GM12878 (cell line): ENCODE measurements at regions not wholly inside any gene's neighbourhood (a gene's known extent, or its start where the extent isn't known, plus 50 kb on each side); places are given as distances from the start of the nearest gene placed in this dataset.

Experiments
- ATAC-seq: fragments of 200-7000 bp; cut with Tn5 transposase; 3 replicates; pipeline ENCODE4 v1.9.1; 2020; ENCODE audit warnings: mild to moderate bottlenecking, moderate library complexity
- BruUV-seq: library from RNA; stranded (reverse); fragments of 400-500 nt; replicated peaks from 2 replicates; lab custom pipeline; 2021; lab: Mats Ljungman, UMichigan
- CTCF ChIA-PET: fragments of 300-600 bp; sonication (Branson Sonifier 250); formaldehyde crosslinking; extraction: SDS; loops from one replicate; lab custom pipeline; 2021; ENCODE audit warnings: inconsistent platforms; lab: Yijun Ruan, JAX
- POLR2A ChIA-PET: fragments of 350-600 bp; formaldehyde crosslinking; extraction: SDS; loops from one replicate; lab custom pipeline; 2021; ENCODE audit warnings: inconsistent platforms; lab: Charles Lee
- RAD21 ChIA-PET: fragments of 300-600 bp; sonication (Branson Sonifier 250); formaldehyde crosslinking; loops from one replicate; lab custom pipeline; 2023; ENCODE audit warnings: antibody characterized with exemption; ENCODE audit not compliant: unreplicated experiment; lab: Charles Lee
- SMC1A ChIA-PET: fragments of 300-600 bp; sonication (Branson Sonifier 250); formaldehyde crosslinking; loops from one replicate; lab custom pipeline; 2023; ENCODE audit not compliant: unreplicated experiment, uncharacterized antibody; lab: Charles Lee
- DNase-seq: peaks from one replicate; pipeline ENCODE4 v3.0.0-alpha.2; 2011; ENCODE audit warnings: low read depth, low spot score
- FAIRE-seq: peaks from 3 replicates; lab custom pipeline; 2011; peaks lifted over from hg19 to GRCh38; lab: Jason Lieb, UNC
- H2AFZ ChIP-seq: 2 replicates; pipeline ENCODE4 v1.6.0; 2011; ENCODE audit warnings: low read depth, low read length, control low read depth; ENCODE audit not compliant: control insufficient read depth
- H3K27ac ChIP-seq: 2 replicates; pipeline ENCODE4 v1.5.1; 2011; ENCODE audit warnings: control low read depth; ENCODE audit not compliant: control insufficient read depth, insufficient read depth
- H3K27me3 ChIP-seq, 2 experiments: replicated peaks in 1 of 2; 2 replicates each; pipeline versions ENCODE4 v1.6.0 to v1.6.1; 2011; ENCODE audit warnings: low read length in 1 of 2; ENCODE audit not compliant: control insufficient read depth in 2 of 2, insufficient read depth in 2 of 2
- H3K36me3 ChIP-seq, 2 experiments: 2 replicates each; pipeline ENCODE4 v1.5.1; 2011; ENCODE audit warnings: low read length in 1 of 2; ENCODE audit not compliant: control insufficient read depth in 2 of 2, insufficient read depth in 2 of 2
- H3K4me1 ChIP-seq: 2 replicates; pipeline ENCODE4 v1.6.1; 2011; ENCODE audit warnings: mild to moderate bottlenecking, low read length, moderate library complexity, mixed read lengths; ENCODE audit not compliant: control insufficient read depth, insufficient read depth
- H3K4me2 ChIP-seq: 2 replicates; pipeline ENCODE4 v1.6.0; 2011; ENCODE audit warnings: control low read depth; ENCODE audit not compliant: control insufficient read depth, insufficient read depth
- H3K4me3 ChIP-seq: fragments of 200-600 bp; sonication (generic); 2 replicates; pipeline ENCODE4 v1.5.1; 2016
- H3K79me2 ChIP-seq: 2 replicates; pipeline ENCODE4 v1.6.0; 2011; ENCODE audit warnings: low read length; ENCODE audit not compliant: control insufficient read depth, insufficient read depth
- H3K9ac ChIP-seq: 2 replicates; pipeline ENCODE4 v1.8.0; 2011; ENCODE audit warnings: low read length, control low read depth, mixed read lengths; ENCODE audit not compliant: control insufficient read depth, insufficient read depth
- H3K9me3 ChIP-seq: replicated peaks from 3 replicates; pipeline ENCODE4 v1.5.1; 2011; ENCODE audit warnings: mild to moderate bottlenecking, low read length; ENCODE audit not compliant: control insufficient read depth, insufficient read depth
- H4K20me1 ChIP-seq: 2 replicates; pipeline ENCODE4 v1.6.0; 2011; ENCODE audit not compliant: control insufficient read depth, insufficient read depth
- CBFB ChIP-seq: IDR thresholded peaks from 2 replicates; pipeline ENCODE4 v1.6.1; 2016; ENCODE audit warnings: antibody characterized with exemption, low read depth
- DPF2 ChIP-seq: fragments of 450-650 bp; IDR thresholded peaks from 2 replicates; pipeline ENCODE4 v1.6.1; 2017; ENCODE audit warnings: mild to moderate bottlenecking
- ETV6 ChIP-seq, 2 experiments: fragments of 450-650 bp in 1 of 2; IDR thresholded peaks in 1 of 2; conservative IDR thresholded peaks in 1 of 2; 2 replicates each; pipeline ENCODE4 v1.6.1; 2014; ENCODE audit warnings: antibody characterized with exemption in 1 of 2, borderline replicate concordance in 1 of 2, low read depth in 1 of 2, mild to moderate bottlenecking in 1 of 2, moderate library complexity in 1 of 2
- HDGF ChIP-seq: fragments of 450-650 bp; IDR thresholded peaks from 2 replicates; pipeline ENCODE4 v1.6.1; 2016; ENCODE audit warnings: antibody characterized with exemption
- IKZF1 ChIP-seq: fragments of 450-650 bp; conservative IDR thresholded peaks from 2 replicates; pipeline ENCODE4 v1.6.1; 2017; ENCODE audit warnings: antibody characterized with exemption, mild to moderate bottlenecking
- IRF4 ChIP-seq: IDR thresholded peaks from 2 replicates; pipeline ENCODE4 v1.6.1; 2011; ENCODE audit warnings: low read depth, low read length
- NR2C2 ChIP-seq: IDR thresholded peaks from 2 replicates; pipeline ENCODE4 v1.6.1; 2011; ENCODE audit warnings: borderline replicate concordance, low read depth; ENCODE audit not compliant: control insufficient read depth, insufficient read length
- RFX5 ChIP-seq: IDR thresholded peaks from 2 replicates; pipeline ENCODE4 v1.6.1; 2011; ENCODE audit warnings: low read depth, low read length, improper control_type of control experiment
- RUNX3 ChIP-seq: IDR thresholded peaks from 2 replicates; pipeline ENCODE4 v1.6.1; 2012; ENCODE audit warnings: low read length, inconsistent platforms
- SIN3A ChIP-seq: IDR thresholded peaks from 2 replicates; pipeline ENCODE4 v1.6.1; 2012; ENCODE audit warnings: low read depth, low read length, improper control_type of control experiment
- SIX5 ChIP-seq: IDR thresholded peaks from 2 replicates; pipeline ENCODE4 v1.6.1; 2011; ENCODE audit warnings: mild to moderate bottlenecking, low read depth, low read length, moderate library complexity; ENCODE audit not compliant: severe bottlenecking
- SP1 ChIP-seq: IDR thresholded peaks from one replicate; pipeline ENCODE4 v1.6.1; 2011; ENCODE audit warnings: low read depth, low read length
- SPI1 ChIP-seq: IDR thresholded peaks from 2 replicates; pipeline ENCODE4 v1.6.1; 2011; ENCODE audit warnings: low read depth, mild to moderate bottlenecking, low read length, moderate library complexity, borderline replicate concordance; ENCODE audit not compliant: insufficient read depth
- TARDBP ChIP-seq: IDR thresholded peaks from 2 replicates; pipeline ENCODE4 v1.6.1; 2016; ENCODE audit warnings: borderline replicate concordance
- ZBED1 ChIP-seq: IDR thresholded peaks from 2 replicates; pipeline ENCODE4 v1.6.1; 2016; ENCODE audit warnings: borderline replicate concordance
- WGBS: methylation state at CpG from one replicate; pipeline ENCODE4 v1.1.6; 2016; ENCODE audit warnings: low lambda C conversion rate; ENCODE audit not compliant: insufficient replicate concordance, insufficient coverage; ENCODE audit errors: missing lambda C conversion rate; 5-methylcytosine and 5-hydroxymethylcytosine counted together
- in situ Hi-C: fragments of 300-500 bp; cut with MboI; formaldehyde crosslinking; loops from 9 replicates; pipeline ENCODE4 v1.14.3; 2018; ENCODE audit warnings: mixed read lengths
- intact Hi-C: fragments of 100-400 bp; cut with micrococcal nuclease; formaldehyde crosslinking; loops from one replicate; pipeline ENCODE4 v1.14.2; 2022; ENCODE audit not compliant: unreplicated experiment
- TF ChIP-seq, protein P1 (sequence below): fragments of 450-650 bp; IDR thresholded peaks from 2 replicates; pipeline ENCODE4 v1.6.1; 2016; ENCODE audit warnings: mild to moderate bottlenecking
- TF ChIP-seq, protein P2 (sequence below): IDR thresholded peaks from 2 replicates; pipeline ENCODE4 v1.6.1; 2012; ENCODE audit warnings: improper control_type of control experiment, low read depth, low read length; ENCODE audit not compliant: insufficient replicate concordance
- TF ChIP-seq, protein P3 (sequence below), 3 experiments: IDR thresholded peaks in 2 of 3; conservative IDR thresholded peaks in 1 of 3; 2 replicates each; pipeline ENCODE4 v1.5.1; 2011; ENCODE audit warnings: low read depth in 3 of 3, low read length in 3 of 3, mild to moderate bottlenecking in 3 of 3, control low read depth in 2 of 3, moderate library complexity in 2 of 3, inconsistent platforms in 1 of 3, mixed read lengths in 1 of 3; ENCODE audit not compliant: control insufficient read depth in 2 of 3, insufficient read depth in 1 of 3; ENCODE audit errors: extremely low read depth in 1 of 3

DNA sequence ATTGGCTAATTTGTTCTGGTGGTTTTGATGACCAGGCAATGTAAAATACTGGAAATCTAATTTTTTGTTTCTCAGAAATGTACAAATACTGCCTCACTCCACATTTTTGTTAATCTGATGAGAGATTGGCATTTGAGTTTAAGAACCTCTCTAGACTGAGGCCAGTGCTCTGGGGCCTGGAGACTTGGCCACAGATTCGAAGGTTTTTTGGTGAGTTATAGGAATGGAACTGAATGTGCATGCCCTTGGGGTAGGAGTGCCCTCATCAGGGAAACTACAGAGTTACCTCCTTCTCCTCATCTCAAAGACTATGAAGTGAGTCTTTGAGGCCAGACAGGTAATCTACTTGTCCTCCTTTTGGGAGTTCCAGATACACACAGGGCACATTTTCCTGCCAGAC, 347.9 kb downstream of the LTN1 start:
- SMC1A ChIA-PET: no interaction called here
- FAIRE-seq (no peak), ATAC-seq (no peak), DNase-seq (no peak)
- Histone ChIP-seq H4K20me1 (no peaks in the 10 kb centered on the region), H3K4me2 (no peak overlapping the region), H2AFZ (no peak overlapping the region), H3K79me2 (no peaks in the 10 kb centered on the region), H3K27ac (no peak overlapping the region), H3K4me3 (no peak overlapping the region), H3K9ac (no peak overlapping the region), H3K36me3 (no peaks in the 10 kb centered on the region), H3K27me3 (no peaks in the 10 kb centered on the region), H3K9me3 (no peaks in the 10 kb centered on the region), H3K4me1 (no peaks in the 10 kb centered on the region)
- no TSS peak for BruUV-seq
- 0% methylated on average over 1 of the region's 1 CpG for WGBS
- POLR2A ChIA-PET: no interaction called here
- TF ChIP-seq ETV6 (conservative IDR thresholded peaks at IDR 0.05 in 1 of 2, IDR thresholded peaks at IDR 0.05 in 1 of 2; ENCODE audit: borderline replicate concordance in 1 of 2, low read depth in 1 of 2) (no peak), NR2C2 (no peak), SPI1 (no peak), IKZF1 (no peak), IRF4 (no peak), CBFB (no peak), HDGF (no peak), RFX5 (no peak), SP1 (no peak), RUNX3 (no peak), TARDBP (no peak), SIX5 (no peak), SIN3A (no peak), ZBED1 (no peak), DPF2 (no peak)
- TF ChIP-seq, protein P1, sequence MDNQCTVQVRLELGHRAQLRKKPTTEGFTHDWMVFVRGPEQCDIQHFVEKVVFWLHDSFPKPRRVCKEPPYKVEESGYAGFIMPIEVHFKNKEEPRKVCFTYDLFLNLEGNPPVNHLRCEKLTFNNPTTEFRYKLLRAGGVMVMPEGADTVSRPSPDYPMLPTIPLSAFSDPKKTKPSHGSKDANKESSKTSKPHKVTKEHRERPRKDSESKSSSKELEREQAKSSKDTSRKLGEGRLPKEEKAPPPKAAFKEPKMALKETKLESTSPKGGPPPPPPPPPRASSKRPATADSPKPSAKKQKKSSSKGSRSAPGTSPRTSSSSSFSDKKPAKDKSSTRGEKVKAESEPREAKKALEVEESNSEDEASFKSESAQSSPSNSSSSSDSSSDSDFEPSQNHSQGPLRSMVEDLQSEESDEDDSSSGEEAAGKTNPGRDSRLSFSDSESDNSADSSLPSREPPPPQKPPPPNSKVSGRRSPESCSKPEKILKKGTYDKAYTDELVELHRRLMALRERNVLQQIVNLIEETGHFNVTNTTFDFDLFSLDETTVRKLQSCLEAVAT: no peak
- TF ChIP-seq, protein P2, sequence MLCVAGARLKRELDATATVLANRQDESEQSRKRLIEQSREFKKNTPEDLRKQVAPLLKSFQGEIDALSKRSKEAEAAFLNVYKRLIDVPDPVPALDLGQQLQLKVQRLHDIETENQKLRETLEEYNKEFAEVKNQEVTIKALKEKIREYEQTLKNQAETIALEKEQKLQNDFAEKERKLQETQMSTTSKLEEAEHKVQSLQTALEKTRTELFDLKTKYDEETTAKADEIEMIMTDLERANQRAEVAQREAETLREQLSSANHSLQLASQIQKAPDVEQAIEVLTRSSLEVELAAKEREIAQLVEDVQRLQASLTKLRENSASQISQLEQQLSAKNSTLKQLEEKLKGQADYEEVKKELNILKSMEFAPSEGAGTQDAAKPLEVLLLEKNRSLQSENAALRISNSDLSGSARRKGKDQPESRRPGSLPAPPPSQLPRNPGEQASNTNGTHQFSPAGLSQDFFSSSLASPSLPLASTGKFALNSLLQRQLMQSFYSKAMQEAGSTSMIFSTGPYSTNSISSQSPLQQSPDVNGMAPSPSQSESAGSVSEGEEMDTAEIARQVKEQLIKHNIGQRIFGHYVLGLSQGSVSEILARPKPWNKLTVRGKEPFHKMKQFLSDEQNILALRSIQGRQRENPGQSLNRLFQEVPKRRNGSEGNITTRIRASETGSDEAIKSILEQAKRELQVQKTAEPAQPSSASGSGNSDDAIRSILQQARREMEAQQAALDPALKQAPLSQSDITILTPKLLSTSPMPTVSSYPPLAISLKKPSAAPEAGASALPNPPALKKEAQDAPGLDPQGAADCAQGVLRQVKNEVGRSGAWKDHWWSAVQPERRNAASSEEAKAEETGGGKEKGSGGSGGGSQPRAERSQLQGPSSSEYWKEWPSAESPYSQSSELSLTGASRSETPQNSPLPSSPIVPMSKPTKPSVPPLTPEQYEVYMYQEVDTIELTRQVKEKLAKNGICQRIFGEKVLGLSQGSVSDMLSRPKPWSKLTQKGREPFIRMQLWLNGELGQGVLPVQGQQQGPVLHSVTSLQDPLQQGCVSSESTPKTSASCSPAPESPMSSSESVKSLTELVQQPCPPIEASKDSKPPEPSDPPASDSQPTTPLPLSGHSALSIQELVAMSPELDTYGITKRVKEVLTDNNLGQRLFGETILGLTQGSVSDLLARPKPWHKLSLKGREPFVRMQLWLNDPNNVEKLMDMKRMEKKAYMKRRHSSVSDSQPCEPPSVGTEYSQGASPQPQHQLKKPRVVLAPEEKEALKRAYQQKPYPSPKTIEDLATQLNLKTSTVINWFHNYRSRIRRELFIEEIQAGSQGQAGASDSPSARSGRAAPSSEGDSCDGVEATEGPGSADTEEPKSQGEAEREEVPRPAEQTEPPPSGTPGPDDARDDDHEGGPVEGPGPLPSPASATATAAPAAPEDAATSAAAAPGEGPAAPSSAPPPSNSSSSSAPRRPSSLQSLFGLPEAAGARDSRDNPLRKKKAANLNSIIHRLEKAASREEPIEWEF: no peak
- TF ChIP-seq, protein P3, sequence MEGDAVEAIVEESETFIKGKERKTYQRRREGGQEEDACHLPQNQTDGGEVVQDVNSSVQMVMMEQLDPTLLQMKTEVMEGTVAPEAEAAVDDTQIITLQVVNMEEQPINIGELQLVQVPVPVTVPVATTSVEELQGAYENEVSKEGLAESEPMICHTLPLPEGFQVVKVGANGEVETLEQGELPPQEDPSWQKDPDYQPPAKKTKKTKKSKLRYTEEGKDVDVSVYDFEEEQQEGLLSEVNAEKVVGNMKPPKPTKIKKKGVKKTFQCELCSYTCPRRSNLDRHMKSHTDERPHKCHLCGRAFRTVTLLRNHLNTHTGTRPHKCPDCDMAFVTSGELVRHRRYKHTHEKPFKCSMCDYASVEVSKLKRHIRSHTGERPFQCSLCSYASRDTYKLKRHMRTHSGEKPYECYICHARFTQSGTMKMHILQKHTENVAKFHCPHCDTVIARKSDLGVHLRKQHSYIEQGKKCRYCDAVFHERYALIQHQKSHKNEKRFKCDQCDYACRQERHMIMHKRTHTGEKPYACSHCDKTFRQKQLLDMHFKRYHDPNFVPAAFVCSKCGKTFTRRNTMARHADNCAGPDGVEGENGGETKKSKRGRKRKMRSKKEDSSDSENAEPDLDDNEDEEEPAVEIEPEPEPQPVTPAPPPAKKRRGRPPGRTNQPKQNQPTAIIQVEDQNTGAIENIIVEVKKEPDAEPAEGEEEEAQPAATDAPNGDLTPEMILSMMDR (IDR thresholded peaks at IDR 0.05 in 2 of 3, conservative IDR thresholded peaks at IDR 0.05 in 1 of 3; ENCODE audit: control insufficient read depth in 2 of 3, extremely low read depth in 1 of 3, insufficient read depth in 1 of 3, low read depth in 3 of 3, low read length in 3 of 3): no peak
- in situ Hi-C loops (no loop called here), intact Hi-C loops (no loop called here)
- CTCF ChIA-PET: no interaction called here
- RAD21 ChIA-PET: no interaction called here
